HG03159 (cell line): ENCODE measurements at regions not wholly inside any gene's neighbourhood (a gene's known extent, or its start where the extent isn't known, plus 50 kb on each side); places are given as distances from the start of the nearest gene placed in this dataset.
"Not testable (repeated sequence)": the region's sequence is repeated elsewhere in the genome, so short reads cannot be mapped to it uniquely, and the experiment has no call there.

Experiments
- ATAC-seq: cut with Tn5 transposase; IDR thresholded peaks from one replicate; pipeline ENCODE4 v1.9.1; 2021; ENCODE audit warnings: mild to moderate bottlenecking, moderate library complexity; ENCODE audit not compliant: unreplicated experiment

GRCh38 chr4:128690011-128690410 is 119.5 kb upstream of the JADE1 start:
- ATAC-seq, result no peak

GRCh38 chr4:128688846-128689437 is 120.6 kb upstream of the JADE1 start:
- ATAC-seq, result no peak

- no peak for ATAC-seq
Measured at GRCh38 chr4:128688033-128688721, 121.3 kb upstream of the JADE1 start.

GRCh38 chr4:128686810-128687209 is 122.7 kb upstream of the JADE1 start:
- no peak for ATAC-seq

GRCh38 chr4:128686032-128686465 is 123.5 kb upstream of the JADE1 start:
- ATAC-seq, result no peak

- no peak for ATAC-seq
Measured at GRCh38 chr4:128684016-128684415, 125.5 kb upstream of the JADE1 start.

GRCh38 chr4:128682942-128683666 is 126.4 kb upstream of the JADE1 start:
- no peak for ATAC-seq

GRCh38 chr4:128676095-128676494 is 133.4 kb upstream of the JADE1 start:
- no peak for ATAC-seq

GRCh38 chr4:128675083-128675482 is 134.4 kb upstream of the JADE1 start:
- ATAC-seq, result peak; percentile 83

GRCh38 chr4:128673159-128673558 is 136.3 kb upstream of the JADE1 start:
- ATAC-seq, result not testable (repeated sequence)

- ATAC-seq, result not testable (repeated sequence)
Measured at GRCh38 chr4:128672596-128672995, 136.9 kb upstream of the JADE1 start.

- no peak for ATAC-seq
Measured at GRCh38 chr4:128670513-128670912, 139.0 kb upstream of the JADE1 start.

- ATAC-seq, result no peak
Measured at GRCh38 chr4:128668566-128668965, 140.9 kb upstream of the JADE1 start.

- no peak for ATAC-seq
Measured at GRCh38 chr4:128665514-128665913, 144.0 kb upstream of the JADE1 start.

- peak; percentile 79 for ATAC-seq
Measured at GRCh38 chr4:128663325-128663724, 146.2 kb upstream of the JADE1 start.

- no peak for ATAC-seq
Measured at GRCh38 chr4:128661479-128661878, 148.0 kb upstream of the JADE1 start.

GRCh38 chr4:128660361-128661215 is 148.9 kb upstream of the JADE1 start:
- no peak for ATAC-seq

GRCh38 chr4:128658214-128658631 is 151.3 kb upstream of the JADE1 start:
- no peak for ATAC-seq

GRCh38 chr4:128657638-128658037 is 151.9 kb upstream of the JADE1 start:
- ATAC-seq, result no peak

GRCh38 chr4:128654465-128654864 is 155.0 kb upstream of the JADE1 start:
- ATAC-seq, result no peak
